Stimulated activated CD8-positive, alpha-beta memory T cell treated with anti-CD3 and anti-CD28 coated beads, Interleukin-4, amount 100 ng/mL, for 1 hour (primary cell): ENCODE measurements at regions not wholly inside any gene's neighbourhood (a gene's known extent, or its start where the extent isn't known, plus 50 kb on each side); places are given as distances from the start of the nearest gene placed in this dataset.

ENCODE experiments used
- DNase-seq, 2 donors: peaks; one replicate each; pipeline ENCODE4 v3.0.0-alpha.2; 2020; ENCODE audit warnings: low read depth in 2 of 2, low spot score in 1 of 2

DNA sequence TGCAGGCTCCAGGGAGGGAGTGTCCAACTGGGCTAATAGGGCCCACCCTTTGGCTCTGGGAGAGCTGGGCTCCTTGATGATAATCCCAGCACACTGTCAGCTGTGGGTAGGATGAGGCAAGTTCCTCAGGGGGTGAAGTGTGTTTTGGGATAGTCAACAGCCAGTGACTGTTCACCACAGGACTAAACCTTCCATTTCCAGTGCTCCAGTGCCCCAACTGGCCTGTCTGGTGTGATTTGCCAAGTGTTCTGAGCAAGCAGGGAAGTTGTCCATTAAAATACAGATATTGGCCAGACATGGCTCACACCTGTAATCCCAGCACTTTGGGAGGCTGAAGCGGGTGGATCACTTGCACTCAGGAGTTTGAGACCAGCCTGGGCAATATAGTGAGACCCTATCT lies 150.9 kb downstream of the TM9SF2 start:
- no peak for DNase-seq

DNA sequence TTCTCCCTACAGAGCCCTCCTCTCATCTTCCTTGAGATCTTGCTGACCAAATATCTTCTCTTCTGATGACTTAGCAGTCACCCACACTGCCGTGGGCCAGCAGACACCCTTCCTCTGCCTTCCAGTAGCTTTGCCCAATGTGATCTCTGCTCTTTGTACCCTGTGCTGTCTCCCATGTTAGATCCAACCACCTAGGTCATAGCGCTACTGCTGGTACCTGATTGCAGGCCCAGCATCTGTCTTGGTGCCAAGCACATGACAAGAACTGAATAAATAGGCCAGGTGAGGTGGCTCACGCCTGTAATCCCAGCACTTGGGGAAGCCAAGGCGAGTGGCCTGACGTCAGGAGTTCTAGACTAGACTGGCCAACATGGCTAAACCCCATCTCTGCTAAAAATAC lies 149.7 kb downstream of the TM9SF2 start:
- no peak for DNase-seq

- DNase-seq, result no peak
These were observed 149.1 kb downstream of the TM9SF2 start for GRCh38 chr13:99650410-99650809.

GRCh38 chr13:99648927-99649326 lies 147.7 kb downstream of the TM9SF2 start:
- DNase-seq, result no peak

GRCh38 chr13:99648066-99648665 lies 146.9 kb downstream of the TM9SF2 start:
- DNase-seq, result no peak

DNA sequence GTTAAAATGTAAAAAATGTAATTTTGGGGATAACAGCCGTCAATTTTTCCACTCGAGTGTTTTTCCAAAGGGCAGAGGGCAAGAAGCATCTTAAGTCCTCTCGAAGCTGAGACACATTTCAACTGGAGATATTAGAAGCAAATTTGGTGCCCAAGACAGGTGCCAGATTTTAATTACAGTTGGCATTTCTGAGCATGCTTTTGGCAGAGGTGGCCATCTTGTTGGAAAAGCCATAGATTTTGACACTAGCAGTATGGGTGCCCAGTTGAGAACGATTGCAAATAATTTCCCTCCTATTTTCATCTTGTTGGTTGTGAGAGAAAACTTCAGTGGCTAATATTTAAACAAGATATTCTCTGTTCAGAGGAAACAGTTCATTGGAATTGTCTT lies 146.3 kb downstream of the TM9SF2 start:
- no peak for DNase-seq

- DNase-seq, result no peak
These were observed 145.8 kb downstream of the TM9SF2 start for GRCh38 chr13:99646866-99647595.

GRCh38 chr13:99642841-99643240 lies 141.6 kb downstream of the TM9SF2 start:
- DNase-seq, result no peak

DNA sequence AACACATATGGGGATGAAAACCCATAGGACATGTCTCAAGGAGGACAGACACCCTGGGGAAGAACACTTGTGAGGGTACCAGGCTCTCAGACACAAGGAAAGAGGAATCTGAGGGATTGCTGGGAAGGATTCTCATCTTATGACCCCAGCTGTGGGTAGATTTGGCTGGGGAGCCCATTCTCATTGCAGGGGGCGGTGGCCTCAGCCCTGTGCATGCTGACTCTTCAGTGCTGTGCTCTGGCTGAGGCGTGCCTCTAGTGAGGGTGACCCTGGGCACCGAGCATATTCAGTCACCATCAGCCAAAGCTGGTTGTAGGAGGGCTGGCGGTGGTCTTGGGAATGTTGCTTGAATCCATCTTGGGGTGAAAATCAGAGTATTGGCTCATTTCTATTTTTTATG lies 140.7 kb downstream of the TM9SF2 start:
- DNase-seq, result no peak

DNA sequence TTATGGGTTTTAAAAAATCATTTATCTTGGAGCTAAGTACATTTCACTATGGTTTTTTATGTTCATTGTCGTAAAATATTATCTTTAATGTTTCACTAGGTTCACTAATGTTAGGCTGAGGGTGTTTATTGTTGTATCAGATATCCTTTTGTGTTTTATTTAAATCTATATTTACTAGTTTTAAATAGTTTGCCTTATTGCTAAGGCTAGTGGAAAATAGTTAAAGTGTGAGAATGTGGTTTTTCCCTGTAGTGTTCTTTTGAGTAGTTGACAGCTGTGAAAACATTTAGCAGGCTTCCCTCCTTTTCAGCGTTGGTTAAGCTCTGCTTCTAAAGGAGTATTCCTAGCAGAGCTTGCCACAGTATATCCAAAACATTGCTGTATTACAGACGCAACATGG lies 139.0 kb downstream of the TM9SF2 start:
- DNase-seq, result no peak

DNA sequence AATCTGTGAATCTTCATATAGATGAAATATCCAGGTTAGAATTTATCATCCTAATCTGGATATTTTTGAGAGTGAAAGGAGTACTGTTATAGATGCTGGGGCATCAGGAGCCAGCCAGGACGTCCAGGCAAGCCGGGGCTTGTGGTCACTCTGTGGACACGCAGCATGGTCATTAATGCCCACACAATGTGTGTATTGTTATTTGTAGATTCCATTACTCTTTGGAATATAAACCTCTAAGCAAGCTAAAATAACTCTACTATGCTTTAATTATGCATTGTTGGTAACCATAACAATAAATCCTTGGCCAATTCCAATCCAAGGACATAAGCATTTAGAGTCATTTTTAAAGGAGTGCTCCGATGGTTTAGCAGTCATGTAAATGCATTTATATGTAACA lies 137.9 kb downstream of the TM9SF2 start:
- no peak for DNase-seq

DNA sequence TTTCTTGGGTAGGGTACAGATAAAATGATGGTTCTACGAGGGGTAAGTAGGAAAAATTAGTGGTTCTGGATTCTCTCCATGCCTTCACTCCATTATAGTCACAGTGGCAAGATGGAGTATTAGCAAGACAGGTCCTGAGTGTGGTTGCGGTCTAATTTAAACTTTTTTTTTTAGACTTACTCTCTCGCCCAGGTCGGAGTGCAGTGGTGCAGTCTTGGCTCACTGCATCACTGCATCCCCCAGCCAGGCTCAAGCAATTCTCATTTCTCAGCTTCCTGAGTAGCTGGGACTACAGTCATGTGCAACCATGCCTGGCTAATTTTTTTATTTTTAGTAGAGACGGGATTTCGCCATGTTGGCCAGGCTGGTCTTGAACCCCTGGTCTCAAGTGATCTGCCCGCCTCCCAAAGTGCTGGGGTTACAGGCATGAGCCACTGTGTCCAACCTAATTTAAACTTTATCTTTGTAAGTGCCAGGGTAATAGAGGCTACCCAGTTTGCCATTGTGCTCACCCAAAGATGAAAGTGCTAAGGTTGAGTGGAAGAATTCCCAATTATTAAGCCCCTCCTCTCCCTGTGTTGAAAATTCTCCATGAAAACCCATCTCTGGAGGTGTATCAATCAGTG lies 135.6 kb downstream of the TM9SF2 start:
- no peak for DNase-seq

GRCh38 chr13:99636306-99636705 lies 135.0 kb downstream of the TM9SF2 start:
- DNase-seq, result no peak

DNA sequence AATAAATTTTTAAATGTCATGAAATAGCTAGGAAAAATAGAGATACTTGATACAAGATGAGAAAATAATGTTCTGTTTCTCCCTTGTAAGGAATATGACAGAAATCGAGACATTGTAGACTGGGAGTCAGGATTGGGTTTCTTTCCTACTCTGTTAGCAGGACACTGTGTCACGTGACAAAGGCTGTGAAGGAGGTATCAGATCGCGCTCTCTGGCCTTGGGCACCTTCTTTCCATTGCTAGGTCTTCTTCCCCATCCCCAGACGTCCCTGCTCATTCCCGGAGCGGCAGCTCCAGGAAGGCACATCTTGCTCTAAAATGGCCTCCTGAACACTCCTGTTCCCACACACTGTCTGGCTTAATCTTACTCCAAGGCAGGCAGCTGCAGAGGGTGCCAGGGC lies 133.4 kb downstream of the TM9SF2 start:
- DNase-seq, result no peak

GRCh38 chr13:99630269-99630898 lies 129.1 kb downstream of the TM9SF2 start:
- DNase-seq, result no peak

- no peak for DNase-seq
These were observed 128.4 kb downstream of the TM9SF2 start for GRCh38 chr13:99629641-99630040.

- no peak for DNase-seq
These were observed 127.2 kb downstream of the TM9SF2 start for GRCh38 chr13:99628442-99628841.

DNA sequence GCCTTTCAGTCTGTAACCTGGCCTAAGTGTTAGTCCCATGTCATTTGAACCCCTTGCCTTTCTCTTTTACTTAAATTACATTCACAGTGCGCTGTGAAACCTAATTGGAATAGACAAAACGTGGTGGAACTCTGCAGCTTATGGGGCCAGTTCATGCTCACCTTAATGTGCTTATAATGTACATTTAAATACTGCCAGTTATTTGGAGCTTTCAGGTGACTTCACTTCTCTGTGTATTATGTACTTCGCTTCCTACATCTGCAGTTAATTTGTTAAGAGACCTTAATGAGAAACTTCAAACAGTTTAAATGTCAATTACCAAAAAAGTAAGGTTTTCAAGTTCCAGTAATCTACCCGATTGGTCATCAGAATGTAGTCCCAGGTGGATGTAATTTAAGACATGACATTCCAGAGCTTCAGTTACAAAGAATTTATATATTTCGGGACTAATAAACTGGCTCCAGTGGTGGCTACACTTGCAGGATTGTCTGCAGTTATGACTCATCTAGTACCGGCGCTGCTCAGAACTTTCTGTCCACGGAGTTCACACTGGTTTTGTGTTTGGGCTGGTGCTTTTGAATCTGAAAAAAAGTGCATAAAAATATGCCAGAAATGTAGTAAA lies 125.3 kb downstream of the TM9SF2 start:
- DNase-seq, result no peak

DNA sequence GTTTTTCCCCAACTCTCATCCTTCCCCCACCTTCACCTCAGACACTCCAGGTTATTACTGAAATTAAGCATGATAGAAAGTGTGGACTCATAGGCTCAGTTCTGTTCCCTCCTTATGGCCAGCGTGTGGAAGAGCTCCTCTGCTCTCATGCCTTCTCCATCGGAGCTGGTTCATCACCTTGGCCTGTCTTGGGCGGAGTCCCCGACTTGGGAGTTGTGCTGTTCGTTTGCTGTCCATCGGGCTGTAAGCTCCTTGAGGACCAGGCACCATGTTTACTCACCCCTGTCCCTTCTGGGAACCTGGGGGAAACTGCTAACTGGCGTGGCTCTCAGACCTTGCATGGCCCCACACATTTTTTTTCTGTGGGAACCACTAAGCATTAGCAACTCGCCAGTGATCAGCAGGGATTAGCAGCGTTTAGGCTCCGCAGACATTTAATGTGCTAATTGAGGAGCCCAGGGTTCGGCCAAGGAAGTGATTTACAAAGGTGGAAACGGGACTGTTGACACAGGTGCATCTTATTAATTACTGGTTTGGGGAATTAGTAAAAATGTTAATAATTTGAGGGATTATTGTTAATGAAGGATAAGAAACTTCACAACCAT lies 123.8 kb downstream of the TM9SF2 start:
- no peak for DNase-seq

DNA sequence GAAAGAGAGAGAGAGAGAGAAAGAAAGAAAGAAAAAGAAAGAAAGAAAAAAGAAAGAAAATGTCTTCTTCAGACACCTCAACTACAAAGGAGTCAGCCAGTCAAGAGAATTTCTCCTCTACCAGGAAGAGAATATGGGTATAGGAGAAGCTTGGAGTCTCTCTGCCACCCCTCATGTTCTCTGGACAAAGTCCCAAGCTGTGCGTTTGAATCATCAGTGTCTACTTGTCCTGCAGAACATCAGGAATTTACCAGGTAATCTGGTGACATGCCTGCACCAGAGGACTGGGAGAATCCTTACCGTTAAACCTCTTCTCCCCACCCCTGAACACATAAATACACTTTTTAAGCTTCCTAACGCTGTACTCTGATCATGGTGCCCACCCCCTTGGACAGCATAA lies 119.5 kb downstream of the TM9SF2 start:
- DNase-seq, result no peak

- DNase-seq, result no peak
These were observed 117.9 kb downstream of the TM9SF2 start for GRCh38 chr13:99619207-99619606.
